ENCODE measurements at regions not wholly inside any gene's neighbourhood (a gene's known extent, or its start where the extent isn't known, plus 50 kb on each side); places are given as distances from the start of the nearest gene placed in this dataset.

DNA sequence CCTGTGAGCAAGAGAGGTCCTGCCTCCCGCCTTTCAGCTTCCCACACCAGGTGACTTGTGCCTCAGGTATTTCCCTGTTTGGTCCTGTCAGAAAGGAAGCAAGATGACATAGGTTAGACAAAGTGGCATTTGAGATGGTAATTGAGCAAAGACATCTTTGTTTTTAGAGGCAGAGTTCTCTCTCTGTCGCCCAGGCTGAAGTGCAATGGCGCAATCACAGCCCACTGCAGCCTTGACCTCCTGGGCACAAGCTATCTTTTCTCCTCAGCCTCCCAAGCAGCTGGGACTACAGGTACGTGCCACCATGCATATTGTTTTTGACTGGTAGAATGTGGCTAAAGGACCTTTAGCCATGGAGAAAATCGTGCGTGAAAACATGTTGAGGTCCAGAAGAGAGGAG is 339.1 kb downstream of the FGF9 start:
- no CpG with 5 or more reads among the region's 6 CpGs for WGBS (ENCODE audit: extremely low coverage, insufficient coverage, low lambda C conversion rate)
- no peak overlapping the region for H2BK120ac ChIP-seq (ENCODE audit: low read depth, low read length)

GRCh38 chr13:22012686-22013085 is 341.8 kb downstream of the FGF9 start:
- Histone ChIP-seq H3K56ac (ENCODE audit: low read length) (no peak overlapping the region), H3K4me1 (ENCODE audit: control insufficient read depth, low read depth, low read length) (no peaks in the 10 kb centered on the region), H3K9ac (ENCODE audit: low read length) (no peak overlapping the region), H4K5ac (ENCODE audit: low read length) (no peak overlapping the region), H3K79me2 (ENCODE audit: control insufficient read depth, insufficient read depth, low read length) (no peaks in the 10 kb centered on the region), H3K79me1 (ENCODE audit: low read length) (no peaks in the 10 kb centered on the region), H3K27ac (ENCODE audit: low read depth, low read length) (no peak overlapping the region), H2BK120ac (ENCODE audit: low read depth, low read length) (no peak overlapping the region), H3K27me3 (ENCODE audit: insufficient read depth, low read length, poor library complexity) (no peaks in the 10 kb centered on the region), H3K4me3 (ENCODE audit: low read length) (no peak overlapping the region), H3K4ac (ENCODE audit: low read depth, low read length) (no peak overlapping the region), H2BK15ac (replicated peaks; ENCODE audit: low read depth) (no peak overlapping the region), H2AK5ac (ENCODE audit: low read length) (no peak overlapping the region), H2BK5ac (ENCODE audit: low read length) (no peak overlapping the region), H4K8ac (ENCODE audit: low read depth, low read length) (no peak overlapping the region), H3K18ac (ENCODE audit: low read length) (no peak overlapping the region), H3K4me2 (ENCODE audit: low read length) (no peak overlapping the region), H3K36me3 (ENCODE audit: control insufficient read depth, insufficient read depth, low read length) (no peaks in the 10 kb centered on the region), H3K23ac (ENCODE audit: low read length) (no peak overlapping the region)
- WGBS (ENCODE audit: extremely low coverage, insufficient coverage, low lambda C conversion rate): no CpG with 5 or more reads among the region's 2 CpGs
- DNase-seq: peak; percentile 67

More for the DNA sequence above, 339.1 kb downstream of the FGF9 start:
- Histone ChIP-seq H3K79me2 (ENCODE audit: control insufficient read depth, insufficient read depth, low read length) (no peaks in the 10 kb centered on the region), H3K56ac (ENCODE audit: low read length) (no peak overlapping the region), H2BK5ac (ENCODE audit: low read length) (no peak overlapping the region), H2AK5ac (ENCODE audit: low read length) (no peak overlapping the region), H3K36me3 (ENCODE audit: control insufficient read depth, insufficient read depth, low read length) (no peaks in the 10 kb centered on the region), H4K5ac (ENCODE audit: low read length) (no peak overlapping the region), H4K8ac (ENCODE audit: low read depth, low read length) (no peak overlapping the region), H3K27me3 (ENCODE audit: insufficient read depth, low read length, poor library complexity) (no peaks in the 10 kb centered on the region), H3K4me1 (ENCODE audit: control insufficient read depth, low read depth, low read length) (no peaks in the 10 kb centered on the region), H3K9ac (ENCODE audit: low read length) (no peak overlapping the region), H3K18ac (ENCODE audit: low read length) (no peak overlapping the region), H3K4me3 (ENCODE audit: low read length) (no peak overlapping the region), H3K4me2 (ENCODE audit: low read length) (no peak overlapping the region), H3K23ac (ENCODE audit: low read length) (no peak overlapping the region), H3K27ac (ENCODE audit: low read depth, low read length) (no peak overlapping the region), H2BK15ac (replicated peaks; ENCODE audit: low read depth) (no peak overlapping the region), H3K4ac (ENCODE audit: low read depth, low read length) (no peak overlapping the region), H3K79me1 (ENCODE audit: low read length) (no peaks in the 10 kb centered on the region)
- no peak for DNase-seq

- Histone ChIP-seq H3K27me3 (ENCODE audit: insufficient read depth, low read length, poor library complexity) (no peaks in the 10 kb centered on the region), H3K9ac (ENCODE audit: low read length) (no peak overlapping the region), H4K5ac (ENCODE audit: low read length) (no peak overlapping the region), H4K8ac (ENCODE audit: low read depth, low read length) (no peak overlapping the region), H3K79me1 (ENCODE audit: low read length) (no peaks in the 10 kb centered on the region), H3K18ac (ENCODE audit: low read length) (no peak overlapping the region), H3K56ac (ENCODE audit: low read length) (no peak overlapping the region), H3K36me3 (ENCODE audit: control insufficient read depth, insufficient read depth, low read length) (no peaks in the 10 kb centered on the region), H3K4me1 (ENCODE audit: control insufficient read depth, low read depth, low read length) (no peaks in the 10 kb centered on the region), H2BK5ac (ENCODE audit: low read length) (no peak overlapping the region), H3K79me2 (ENCODE audit: control insufficient read depth, insufficient read depth, low read length) (no peaks in the 10 kb centered on the region), H3K4ac (ENCODE audit: low read depth, low read length) (no peak overlapping the region), H3K27ac (ENCODE audit: low read depth, low read length) (no peak overlapping the region), H2BK15ac (replicated peaks; ENCODE audit: low read depth) (no peak overlapping the region), H3K4me3 (ENCODE audit: low read length) (no peak overlapping the region), H2AK5ac (ENCODE audit: low read length) (no peak overlapping the region), H2BK120ac (ENCODE audit: low read depth, low read length) (no peak overlapping the region), H3K4me2 (ENCODE audit: low read length) (no peak overlapping the region), H3K23ac (ENCODE audit: low read length) (no peak overlapping the region)
- WGBS (ENCODE audit: extremely low coverage, insufficient coverage, low lambda C conversion rate): no CpG with 5 or more reads among the region's 6 CpGs
- DNase-seq: no peak
These were observed 343.6 kb downstream of the FGF9 start for GRCh38 chr13:22014469-22014868.

- H3K4ac ChIP-seq (ENCODE audit: low read depth, low read length): no peak overlapping the region
- no peak overlapping the region for H3K18ac ChIP-seq (ENCODE audit: low read length)
- no peak overlapping the region for H2BK5ac ChIP-seq (ENCODE audit: low read length)
- no peak overlapping the region for H3K4me3 ChIP-seq (ENCODE audit: low read length)
- H3K56ac ChIP-seq (ENCODE audit: low read length): no peak overlapping the region
- no peak overlapping the region for H3K9ac ChIP-seq (ENCODE audit: low read length)
- no peaks in the 10 kb centered on the region for H3K79me2 ChIP-seq (ENCODE audit: control insufficient read depth, insufficient read depth, low read length)
- H3K4me2 ChIP-seq (ENCODE audit: low read length): no peak overlapping the region
- no peaks in the 10 kb centered on the region for H3K79me1 ChIP-seq (ENCODE audit: low read length)
- H4K8ac ChIP-seq (ENCODE audit: low read depth, low read length): no peak overlapping the region
- H3K27ac ChIP-seq (ENCODE audit: low read depth, low read length): no peak overlapping the region
- no peak overlapping the region for H4K5ac ChIP-seq (ENCODE audit: low read length)
- no peaks in the 10 kb centered on the region for H3K4me1 ChIP-seq (ENCODE audit: control insufficient read depth, low read depth, low read length)
- DNase-seq: no peak
- H3K27me3 ChIP-seq (ENCODE audit: insufficient read depth, low read length, poor library complexity): no peaks in the 10 kb centered on the region
- no CpG with 5 or more reads among the region's 3 CpGs for WGBS (ENCODE audit: extremely low coverage, insufficient coverage, low lambda C conversion rate)
- no peak overlapping the region for H2BK15ac ChIP-seq (replicated peaks; ENCODE audit: low read depth)
- H2AK5ac ChIP-seq (ENCODE audit: low read length): no peak overlapping the region
- no peaks in the 10 kb centered on the region for H3K36me3 ChIP-seq (ENCODE audit: control insufficient read depth, insufficient read depth, low read length)
- no peak overlapping the region for H2BK120ac ChIP-seq (ENCODE audit: low read depth, low read length)
- H3K23ac ChIP-seq (ENCODE audit: low read length): no peak overlapping the region
These were observed 346.4 kb downstream of the FGF9 start for GRCh38 chr13:22017226-22017625.

- Histone ChIP-seq H3K4me2 (ENCODE audit: low read length) (no peak overlapping the region), H4K5ac (ENCODE audit: low read length) (no peak overlapping the region), H3K27me3 (ENCODE audit: insufficient read depth, low read length, poor library complexity) (no peaks in the 10 kb centered on the region), H3K36me3 (ENCODE audit: control insufficient read depth, insufficient read depth, low read length) (no peaks in the 10 kb centered on the region), H3K27ac (ENCODE audit: low read depth, low read length) (no peak overlapping the region), H3K18ac (ENCODE audit: low read length) (no peak overlapping the region), H4K8ac (ENCODE audit: low read depth, low read length) (no peak overlapping the region), H3K56ac (ENCODE audit: low read length) (no peak overlapping the region), H3K4me3 (ENCODE audit: low read length) (no peak overlapping the region), H3K4ac (ENCODE audit: low read depth, low read length) (no peak overlapping the region), H2AK5ac (ENCODE audit: low read length) (no peak overlapping the region), H3K4me1 (ENCODE audit: control insufficient read depth, low read depth, low read length) (no peaks in the 10 kb centered on the region), H2BK120ac (ENCODE audit: low read depth, low read length) (no peak overlapping the region), H3K79me1 (ENCODE audit: low read length) (no peaks in the 10 kb centered on the region), H3K23ac (ENCODE audit: low read length) (no peak overlapping the region), H3K9ac (ENCODE audit: low read length) (no peak overlapping the region), H2BK15ac (replicated peaks; ENCODE audit: low read depth) (no peak overlapping the region), H3K79me2 (ENCODE audit: control insufficient read depth, insufficient read depth, low read length) (no peaks in the 10 kb centered on the region), H2BK5ac (ENCODE audit: low read length) (no peak overlapping the region)
- WGBS (ENCODE audit: extremely low coverage, insufficient coverage, low lambda C conversion rate): no CpG with 5 or more reads among the region's 14 CpGs
- no peak for DNase-seq
These were observed 347.4 kb downstream of the FGF9 start for GRCh38 chr13:22018076-22018835.

DNA sequence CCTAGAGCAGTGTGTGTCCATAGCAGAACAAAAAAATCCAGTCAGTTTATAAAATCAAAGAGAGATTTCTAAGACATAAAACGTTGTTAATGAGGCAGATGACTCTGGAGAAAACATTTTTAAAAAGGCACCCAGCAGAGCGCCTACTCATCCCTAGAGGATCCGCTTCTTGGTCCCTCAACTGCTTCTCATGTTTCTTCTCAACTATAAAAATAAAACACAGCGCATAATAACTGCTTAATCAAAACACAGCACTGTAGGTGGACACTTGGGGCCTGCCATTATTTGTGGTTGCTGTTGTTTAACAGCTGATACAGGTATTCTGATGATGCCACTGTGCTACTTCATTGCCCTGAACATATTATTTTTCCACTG is 347.9 kb downstream of the FGF9 start:
- no peak overlapping the region for H3K56ac ChIP-seq (ENCODE audit: low read length)
- no peak overlapping the region for H3K4ac ChIP-seq (ENCODE audit: low read depth, low read length)
- no peaks in the 10 kb centered on the region for H3K27me3 ChIP-seq (ENCODE audit: insufficient read depth, low read length, poor library complexity)
- no peak overlapping the region for H3K27ac ChIP-seq (ENCODE audit: low read depth, low read length)
- no peaks in the 10 kb centered on the region for H3K36me3 ChIP-seq (ENCODE audit: control insufficient read depth, insufficient read depth, low read length)
- H3K9ac ChIP-seq (ENCODE audit: low read length): no peak overlapping the region
- no peaks in the 10 kb centered on the region for H3K79me2 ChIP-seq (ENCODE audit: control insufficient read depth, insufficient read depth, low read length)
- H3K18ac ChIP-seq (ENCODE audit: low read length): no peak overlapping the region
- no peak overlapping the region for H2BK5ac ChIP-seq (ENCODE audit: low read length)
- no peak for DNase-seq
- WGBS (ENCODE audit: extremely low coverage, insufficient coverage, low lambda C conversion rate): no CpG with 5 or more reads among the region's 4 CpGs
- H3K79me1 ChIP-seq (ENCODE audit: low read length): no peaks in the 10 kb centered on the region
- no peak overlapping the region for H2BK15ac ChIP-seq (replicated peaks; ENCODE audit: low read depth)
- H3K4me2 ChIP-seq (ENCODE audit: low read length): no peak overlapping the region
- H3K23ac ChIP-seq (ENCODE audit: low read length): no peak overlapping the region
- no peak overlapping the region for H3K4me3 ChIP-seq (ENCODE audit: low read length)
- no peak overlapping the region for H4K5ac ChIP-seq (ENCODE audit: low read length)
- H2AK5ac ChIP-seq (ENCODE audit: low read length): no peak overlapping the region
- no peak overlapping the region for H4K8ac ChIP-seq (ENCODE audit: low read depth, low read length)
- H3K4me1 ChIP-seq (ENCODE audit: control insufficient read depth, low read depth, low read length): no peaks in the 10 kb centered on the region
- H2BK120ac ChIP-seq (ENCODE audit: low read depth, low read length): no peak overlapping the region
